IPS DF 19.7 (cell line): ENCODE measurements at regions not wholly inside any gene's neighbourhood (a gene's known extent, or its start where the extent isn't known, plus 50 kb on each side); places are given as distances from the start of the nearest gene placed in this dataset.
"Not testable (repeated sequence)": the region's sequence is repeated elsewhere in the genome, so short reads cannot be mapped to it uniquely, and the experiment has no call there.

Source experiments
- DNase-seq: peaks from one replicate; pipeline ENCODE4 v3.0.0-alpha.2; 2013; ENCODE audit warnings: low read depth, low spot score

DNA sequence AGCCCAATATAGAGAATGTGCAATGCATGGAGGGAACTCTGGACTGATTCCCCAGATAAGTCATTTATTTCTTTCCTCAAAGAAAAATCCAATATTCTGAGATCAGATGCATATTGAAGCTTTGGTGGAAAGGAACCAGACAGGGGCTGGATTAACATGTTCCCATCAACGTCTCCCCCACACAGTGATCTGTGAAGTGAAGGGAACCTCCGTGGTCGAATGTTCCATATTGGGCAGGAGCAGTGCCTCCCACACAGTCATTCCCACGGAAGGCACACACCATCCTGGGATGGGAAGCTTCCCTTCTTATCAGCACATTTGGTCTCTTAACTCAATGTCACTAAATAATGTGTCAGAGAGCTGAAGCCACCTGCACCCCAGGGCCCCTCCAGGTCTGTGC lies 247.1 kb downstream of the BCL11B start:
- DNase-seq, result no peak

DNA sequence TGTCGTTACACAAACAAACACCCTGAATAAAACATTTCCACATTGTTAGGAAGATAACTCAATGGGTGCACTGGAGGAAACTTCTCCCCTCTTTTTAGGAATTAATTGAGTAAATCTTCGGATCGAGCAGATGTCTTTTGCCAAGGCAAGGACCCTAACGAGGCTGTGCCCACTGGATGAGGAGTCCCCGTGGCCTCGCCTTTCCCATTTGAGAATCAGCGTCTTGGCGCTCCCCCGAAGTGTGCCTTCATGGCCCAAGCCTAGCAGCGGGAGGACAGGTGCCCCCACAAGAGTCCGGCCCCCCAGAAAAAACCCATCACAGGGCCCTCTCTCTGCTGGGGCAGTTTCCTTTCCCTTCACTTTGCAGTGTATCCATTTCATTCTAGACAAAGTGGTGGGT lies 246.6 kb downstream of the BCL11B start:
- DNase-seq, result no peak

DNA sequence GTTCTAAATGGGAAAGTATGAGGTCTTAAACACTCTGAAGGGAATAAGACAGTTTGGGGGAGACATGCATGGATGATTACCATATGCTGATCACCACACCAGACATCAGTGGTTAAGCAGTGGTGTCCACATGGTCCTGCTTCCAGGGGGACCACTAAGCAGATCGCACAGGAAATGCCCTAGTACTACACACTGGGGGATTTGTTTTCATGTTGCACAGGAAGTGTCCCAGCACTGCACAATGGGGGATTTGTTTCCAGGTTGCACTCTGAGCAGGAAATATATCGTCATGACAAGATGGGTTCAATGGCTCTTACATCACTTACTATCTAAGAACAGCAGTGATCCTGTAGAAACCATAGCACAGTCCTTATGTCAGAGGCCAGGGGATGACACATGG lies 245.5 kb downstream of the BCL11B start:
- no peak for DNase-seq

DNA sequence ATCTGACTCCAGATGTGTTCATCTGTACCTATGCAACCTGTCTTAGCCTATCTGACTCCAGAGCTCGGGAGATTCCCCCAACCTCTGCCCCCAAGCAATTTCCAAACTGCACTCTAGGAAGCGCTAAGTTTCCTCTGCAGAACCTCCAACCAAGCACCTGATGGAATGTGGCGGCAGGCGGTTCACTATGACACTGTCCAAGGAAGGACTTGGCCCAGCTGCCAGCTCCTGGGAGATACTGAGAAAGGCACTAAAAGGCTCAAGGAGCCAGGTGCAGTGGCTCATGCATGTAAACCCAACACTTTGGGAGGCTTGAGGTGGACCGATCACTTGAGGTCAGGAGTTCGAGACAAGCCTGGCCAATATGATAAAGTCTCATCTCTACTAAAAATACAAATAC lies 244.0 kb downstream of the BCL11B start:
- no peak for DNase-seq

DNA sequence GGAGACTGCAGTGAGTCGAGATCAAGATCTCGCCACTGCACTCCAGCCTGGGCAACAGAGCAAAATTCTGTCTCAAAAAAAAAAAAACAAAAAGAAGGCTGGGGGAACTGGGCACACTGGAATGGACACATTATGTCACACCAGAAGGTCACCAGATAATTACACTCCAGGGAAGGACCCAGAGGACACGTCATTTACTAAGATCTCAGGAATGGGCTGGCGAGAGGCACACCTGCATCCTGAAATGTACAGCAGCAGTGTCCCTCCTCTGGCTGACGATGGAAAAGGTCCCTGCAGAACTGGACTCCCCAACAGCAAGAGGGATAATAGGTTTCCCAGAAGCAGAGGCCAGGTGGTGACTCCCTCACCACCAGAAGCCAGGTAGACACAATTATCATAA lies 243.5 kb downstream of the BCL11B start:
- no peak for DNase-seq

DNA sequence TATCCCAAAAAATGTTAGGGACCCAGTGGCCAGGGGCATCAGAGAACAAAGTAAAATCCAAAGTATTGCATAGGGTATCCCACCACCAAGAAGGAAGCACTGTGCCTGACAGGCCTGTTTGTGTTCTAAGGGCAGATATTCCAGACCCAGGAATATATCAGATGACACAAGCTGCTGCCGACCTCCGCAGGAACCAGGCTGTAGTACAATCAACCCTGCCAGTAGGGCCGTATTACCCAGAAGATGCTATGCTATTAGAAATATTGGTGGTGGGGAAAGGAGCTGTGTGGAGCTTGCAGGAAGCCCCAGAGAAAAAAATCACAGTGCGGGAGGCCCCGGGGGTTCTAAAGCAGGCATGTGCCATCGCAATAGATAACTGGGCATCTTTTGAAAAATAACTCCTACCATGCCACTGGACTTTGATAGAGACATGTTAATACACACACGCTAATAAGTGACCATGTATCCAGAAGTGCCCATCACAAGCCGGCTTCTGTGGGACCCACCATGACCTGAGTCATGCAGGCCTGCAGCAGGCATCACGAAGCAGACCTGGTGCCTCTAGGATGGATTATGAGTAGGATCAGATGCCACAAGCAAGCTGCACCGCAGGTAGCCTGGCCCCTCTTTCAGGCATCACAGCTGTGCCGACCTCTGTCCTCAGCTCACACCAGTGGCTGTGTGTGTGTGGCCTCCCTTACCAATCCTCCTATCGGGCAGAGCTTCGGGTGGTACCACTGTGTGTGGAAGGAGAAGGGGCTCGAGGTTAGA lies 242.7 kb downstream of the BCL11B start:
- DNase-seq, result no peak

DNA sequence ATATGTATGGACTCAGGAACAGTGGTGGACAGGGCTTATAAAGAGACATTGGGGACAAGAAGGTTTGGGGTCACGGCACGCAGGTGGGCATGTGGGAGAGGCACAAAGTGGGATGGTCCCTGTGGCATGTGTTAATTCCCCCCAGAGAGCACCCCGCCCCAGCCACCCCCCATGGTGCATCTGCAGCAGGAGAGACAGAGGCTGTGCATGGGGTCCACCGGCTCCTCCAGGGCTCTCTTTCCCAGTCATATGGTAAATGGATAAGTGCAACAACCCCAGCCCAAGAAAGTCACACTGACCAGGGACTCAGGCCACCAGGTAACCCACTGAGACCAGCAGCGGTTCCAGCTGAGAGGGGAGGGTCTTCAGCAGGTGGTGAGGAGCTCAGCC lies 242.1 kb downstream of the BCL11B start:
- DNase-seq, result no peak

DNA sequence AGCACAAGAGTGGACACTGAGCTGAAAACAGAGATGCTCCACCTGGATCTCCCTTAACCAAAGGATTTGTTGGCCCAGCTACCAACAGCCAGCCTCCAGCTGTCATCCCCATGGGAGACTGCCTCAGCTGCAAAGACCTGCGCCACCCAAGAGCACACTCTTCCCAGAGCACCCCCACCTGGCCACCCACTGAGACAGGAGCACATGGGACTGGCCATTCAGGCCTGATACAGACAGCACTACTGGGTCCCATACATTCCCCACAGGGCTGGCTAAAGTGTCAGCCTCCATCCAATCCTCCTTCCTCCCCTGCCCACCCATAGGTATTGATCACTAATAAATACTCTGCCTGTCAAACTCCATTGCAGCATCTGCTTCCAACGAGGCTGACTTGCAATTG lies 241.5 kb downstream of the BCL11B start:
- DNase-seq, result no peak

DNA sequence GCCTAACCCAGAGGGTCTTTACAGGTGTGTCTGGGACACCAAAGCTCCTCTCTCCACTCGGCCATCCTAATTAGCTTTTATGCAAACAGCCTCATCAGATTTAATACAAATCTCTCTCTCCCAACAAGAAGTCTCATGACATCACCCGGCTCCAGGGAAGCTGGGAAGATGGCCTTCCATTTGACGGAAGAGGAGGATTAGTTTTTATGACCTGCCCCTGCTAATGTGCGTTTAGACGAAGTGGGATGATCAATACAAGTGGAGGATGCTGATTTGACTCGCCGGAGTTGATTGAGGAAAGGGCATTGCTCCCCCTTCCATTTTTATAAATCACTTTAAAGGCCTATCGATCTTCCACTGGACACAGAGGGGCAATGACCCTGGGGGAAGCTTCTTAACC lies 239.2 kb downstream of the BCL11B start:
- DNase-seq, result no peak

DNA sequence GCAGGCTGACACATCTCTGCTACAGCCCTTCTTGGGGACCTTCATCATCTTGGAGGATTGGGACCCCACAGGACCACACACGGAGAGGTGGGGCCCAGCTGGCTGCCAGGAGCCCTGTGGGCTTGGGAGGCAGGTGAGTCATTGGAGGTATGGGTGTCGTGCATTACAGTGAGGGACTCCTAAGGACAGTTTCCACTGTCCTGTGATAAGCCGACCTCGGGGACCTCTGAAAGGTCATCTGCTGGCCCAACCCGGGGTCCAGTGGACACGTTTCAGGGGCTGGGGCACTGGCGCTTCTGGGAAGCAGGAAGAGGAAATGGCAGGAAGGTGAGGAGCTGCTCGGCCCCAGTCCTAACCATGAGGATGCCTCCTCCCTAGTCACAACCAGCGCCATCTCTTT lies 238.0 kb downstream of the BCL11B start:
- no peak for DNase-seq

DNA sequence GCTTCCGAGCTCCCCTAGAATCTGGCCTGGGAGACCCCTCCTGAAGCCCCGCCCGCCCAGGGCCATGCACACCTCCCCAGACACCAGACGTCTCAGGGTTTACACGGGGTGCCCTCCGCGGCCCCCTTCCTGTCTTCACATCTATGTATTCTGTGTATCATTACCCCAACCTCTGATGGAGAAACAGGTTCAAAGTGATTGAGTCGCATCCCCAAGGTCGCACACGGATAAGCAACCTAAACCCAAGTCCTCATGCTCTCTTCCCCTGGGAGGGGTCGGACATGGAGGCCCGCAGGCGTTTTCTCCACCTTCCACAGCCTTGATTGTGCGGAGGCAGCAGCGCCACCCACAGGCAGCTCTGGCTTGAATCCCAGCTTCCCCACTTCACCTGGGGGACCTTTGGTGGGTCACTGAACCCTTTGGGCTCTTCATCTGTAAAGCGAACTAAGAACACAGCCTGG lies 237.3 kb downstream of the BCL11B start:
- DNase-seq, result no peak

DNA sequence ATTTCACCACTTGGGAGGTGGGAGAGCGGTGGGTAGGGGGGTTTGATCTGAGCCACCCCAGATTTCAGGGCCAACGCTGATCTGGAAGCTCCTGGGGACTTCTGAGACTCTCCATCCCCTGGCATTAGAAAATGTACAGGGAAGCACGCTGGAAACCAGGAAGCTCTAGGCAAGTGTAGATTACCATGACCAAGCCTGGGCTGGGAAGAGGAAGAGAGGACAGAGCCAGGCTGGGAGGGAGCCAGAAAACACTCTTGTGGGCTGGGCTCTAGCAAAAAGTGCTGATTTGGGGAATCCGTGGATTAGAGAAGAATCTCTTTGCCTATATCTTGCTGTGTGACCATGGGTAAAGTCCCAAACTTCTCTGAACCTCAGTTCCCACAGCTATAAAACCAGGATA lies 236.7 kb downstream of the BCL11B start:
- no peak for DNase-seq

DNA sequence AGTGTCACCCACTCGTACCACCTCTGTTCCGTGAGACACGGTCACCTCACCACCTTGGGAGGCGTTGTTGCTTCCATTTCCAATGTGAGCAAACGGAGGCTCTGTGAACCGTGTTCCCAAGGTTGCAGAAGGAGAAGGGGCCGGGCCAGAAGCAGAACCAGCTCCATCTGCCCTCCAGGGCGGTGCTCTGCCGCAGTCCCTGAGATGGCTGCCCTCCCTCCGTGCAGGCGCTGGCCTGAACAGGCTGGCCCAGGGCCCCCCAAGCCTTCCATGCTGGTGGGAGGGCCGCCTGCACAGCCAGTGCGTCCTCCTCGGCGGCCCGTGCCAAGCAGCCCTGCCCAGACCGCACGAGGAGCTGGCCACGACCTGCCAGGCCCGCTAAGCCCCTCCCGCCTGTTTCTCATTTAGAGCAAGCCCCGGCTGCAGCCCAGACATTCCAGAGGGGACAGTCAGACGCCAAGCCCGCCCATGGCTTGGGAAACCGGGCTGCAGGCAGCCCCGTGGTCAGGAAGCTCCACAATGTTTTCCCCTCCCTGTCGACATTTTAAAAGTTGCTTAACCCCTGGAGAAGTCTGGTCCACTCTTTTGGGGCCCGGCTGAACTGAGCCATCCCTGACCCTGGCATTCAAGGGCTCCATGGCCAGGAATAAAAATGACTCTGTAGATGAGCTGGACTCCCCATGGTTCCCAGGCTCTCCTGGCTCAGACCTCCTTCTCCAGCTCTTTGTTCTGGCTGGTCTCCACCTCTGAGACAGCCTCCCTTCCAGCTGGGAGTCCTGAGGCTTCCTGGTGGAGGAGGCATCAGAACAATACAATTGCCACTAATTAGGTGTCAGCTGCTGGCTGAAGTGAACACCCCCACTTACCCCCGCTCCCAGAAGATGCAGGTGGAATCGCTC lies 236.0 kb downstream of the BCL11B start:
- DNase-seq, result peak; percentile 59

DNA sequence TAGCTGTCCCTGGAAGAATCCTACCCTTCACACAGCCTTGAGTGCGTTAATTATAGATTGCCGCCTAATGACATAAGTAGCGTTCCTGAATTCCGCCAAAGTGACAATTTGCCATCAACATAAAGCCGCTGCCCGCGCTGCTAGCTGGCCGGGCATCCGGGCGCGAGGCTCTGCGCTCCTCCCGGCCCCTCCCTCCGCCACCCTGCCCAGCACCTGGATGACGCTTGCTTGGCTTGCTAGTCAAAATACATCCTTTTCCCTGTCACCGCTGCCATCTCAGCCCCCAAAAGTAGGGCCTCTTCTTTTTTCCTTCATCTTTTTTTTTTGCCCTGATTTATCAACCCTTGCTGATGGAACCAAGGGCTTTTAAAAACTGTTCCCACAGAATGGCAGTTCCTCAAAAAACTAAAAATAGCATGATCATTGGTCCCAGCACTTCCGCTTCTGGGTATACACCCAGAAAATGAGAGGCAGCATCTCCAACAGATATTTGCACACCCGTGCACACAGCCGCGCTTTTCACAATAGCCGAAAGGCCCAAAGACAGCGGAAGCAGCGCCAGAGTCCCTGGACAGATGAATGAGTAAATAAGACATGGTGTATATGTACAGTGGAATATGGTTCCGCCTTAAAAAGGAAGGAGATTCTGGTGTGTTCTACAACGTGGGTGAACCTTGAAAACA lies 235.2 kb downstream of the BCL11B start:
- no peak for DNase-seq

DNA sequence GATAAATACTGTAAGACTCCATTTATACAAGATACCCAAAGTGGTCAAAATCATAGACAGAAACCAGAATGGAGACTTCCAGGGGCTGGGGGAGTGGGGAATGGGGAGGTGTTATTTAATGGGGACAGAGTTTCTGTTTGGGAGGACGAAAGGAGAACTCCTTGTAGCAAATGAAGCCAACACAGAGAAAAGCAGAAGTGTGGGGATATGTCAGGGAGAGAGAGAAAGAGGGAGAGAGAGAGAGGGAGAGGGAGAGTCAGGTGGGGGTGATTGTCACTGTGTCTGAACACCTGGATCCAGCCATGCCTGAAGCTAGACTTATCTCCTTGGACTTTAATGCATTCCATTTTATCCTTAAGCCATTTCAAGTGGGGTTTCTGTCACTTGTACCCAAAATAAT lies 234.7 kb downstream of the BCL11B start:
- not testable (repeated sequence) for DNase-seq

DNA sequence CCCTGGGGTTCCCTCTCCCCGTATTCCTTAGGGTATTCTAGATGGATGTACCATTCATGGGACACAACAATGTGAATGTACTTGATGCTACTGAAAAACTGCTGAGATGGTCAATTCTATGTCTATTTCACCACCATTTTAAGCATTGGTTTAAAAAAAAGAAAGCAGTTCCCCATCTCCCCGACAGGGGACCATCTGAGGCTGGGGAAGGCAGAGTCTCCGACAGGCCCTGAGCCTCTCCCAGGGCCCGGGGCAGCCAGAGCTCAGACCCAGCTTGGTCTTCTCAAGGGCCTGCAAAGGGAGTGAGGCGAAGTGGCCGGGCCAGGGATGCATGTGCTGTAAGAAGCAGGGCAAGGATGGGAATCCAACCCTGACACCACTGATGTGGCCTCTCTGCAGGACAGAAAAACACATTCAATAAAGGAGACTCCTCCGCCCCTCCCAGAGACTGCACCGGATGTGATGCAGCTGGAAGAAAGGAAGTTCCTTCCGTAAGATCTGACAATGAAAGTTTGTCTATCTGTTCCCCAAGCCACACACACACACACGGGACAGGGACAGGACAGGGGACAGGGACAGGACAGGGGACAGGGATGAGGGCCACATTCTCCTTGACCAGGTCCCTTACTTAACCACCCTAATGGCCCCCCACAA lies 234.1 kb downstream of the BCL11B start:
- DNase-seq, result no peak

DNA sequence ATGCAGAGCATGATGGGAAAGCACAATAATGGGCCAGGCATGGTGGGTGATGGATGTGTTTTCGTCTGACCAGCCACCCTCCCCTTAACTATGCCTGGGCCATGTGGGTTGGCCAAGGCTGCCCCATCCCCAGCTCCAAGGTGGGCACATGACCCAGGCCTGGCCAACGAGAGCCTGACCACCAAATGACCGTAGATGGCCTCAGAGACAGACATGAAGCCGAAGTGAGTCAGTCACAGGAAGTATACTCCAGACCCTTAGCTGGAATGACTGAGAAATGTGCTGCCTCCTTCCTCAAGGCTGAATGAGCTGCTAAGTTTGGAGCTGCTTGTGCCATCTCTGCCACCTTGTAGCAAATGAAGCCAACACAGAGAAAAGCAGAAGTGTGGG lies 233.6 kb downstream of the BCL11B start:
- no peak for DNase-seq

DNA sequence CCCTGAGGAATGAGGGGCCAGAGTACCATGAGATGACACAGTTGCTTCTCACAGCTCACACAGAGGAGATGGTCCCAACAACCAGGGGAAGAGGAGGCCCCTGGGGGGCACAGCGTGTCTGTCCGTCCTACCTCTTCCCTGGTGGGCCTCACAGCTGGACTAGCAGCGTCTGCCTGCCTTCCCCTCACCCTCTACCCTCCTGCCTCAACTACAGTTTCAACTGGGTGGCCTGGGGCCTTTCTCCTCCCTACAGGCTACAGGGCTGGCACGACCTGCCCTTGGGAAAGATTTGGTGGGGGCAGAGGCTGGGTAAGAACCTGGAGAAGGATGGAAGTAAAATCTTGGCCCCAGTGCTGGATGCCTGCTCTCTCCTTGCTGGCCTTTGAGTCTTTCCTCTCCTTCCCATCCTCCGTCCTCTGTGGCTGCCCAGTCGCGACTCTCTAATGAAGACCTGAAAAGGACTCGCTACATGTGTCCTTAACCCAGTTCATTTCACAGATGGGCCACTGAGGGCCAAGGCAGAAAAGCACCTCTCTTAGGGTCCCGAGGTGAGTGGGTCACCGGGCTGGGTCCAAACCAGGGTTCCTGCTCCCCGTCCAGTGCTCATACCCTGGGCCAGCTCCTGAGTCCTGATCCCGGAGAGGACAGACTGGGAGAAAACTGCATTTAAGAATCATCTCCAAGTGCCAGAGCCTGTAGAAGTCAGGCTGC lies 232.5 kb downstream of the BCL11B start:
- no peak for DNase-seq

DNA sequence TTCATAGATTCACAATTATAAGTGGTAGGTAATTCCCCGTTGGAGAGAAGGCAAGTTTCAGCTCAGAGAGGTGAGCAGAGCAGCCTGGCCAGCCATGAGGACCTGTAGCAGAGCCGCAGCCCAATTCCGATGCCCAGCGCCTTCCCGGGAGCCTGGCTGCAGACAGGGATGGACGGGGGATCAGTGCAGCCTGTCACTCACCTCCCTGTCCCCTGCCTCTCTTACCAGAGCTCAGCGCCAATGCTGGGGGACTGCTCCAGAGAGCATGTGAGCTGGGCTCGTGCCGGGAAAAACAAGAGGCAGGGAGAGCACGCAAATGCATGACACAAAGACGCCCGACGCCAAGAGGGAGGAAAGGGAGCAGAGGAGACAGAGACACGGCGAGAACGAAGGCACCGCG lies 231.9 kb downstream of the BCL11B start:
- DNase-seq, result no peak

DNA sequence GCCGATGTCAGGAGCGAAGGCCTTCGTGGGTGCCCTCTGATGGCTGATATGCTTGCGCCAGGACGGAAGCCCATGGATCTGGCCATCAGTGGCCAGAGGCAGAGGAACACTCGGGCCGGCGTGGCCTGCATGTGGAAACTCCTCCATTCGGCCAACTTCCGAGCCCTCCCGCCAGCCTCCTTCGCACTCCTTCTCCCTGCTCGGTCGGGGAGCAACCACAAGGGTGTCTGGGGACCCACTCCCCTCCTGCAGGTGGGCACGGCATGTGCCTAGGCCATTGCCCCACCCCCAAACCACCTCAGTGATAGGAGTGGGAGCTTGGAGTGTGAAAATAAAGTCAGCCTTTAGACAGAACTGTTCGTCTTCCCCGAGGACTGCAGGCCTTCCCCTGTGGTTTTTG lies 231.3 kb downstream of the BCL11B start:
- no peak for DNase-seq

DNA sequence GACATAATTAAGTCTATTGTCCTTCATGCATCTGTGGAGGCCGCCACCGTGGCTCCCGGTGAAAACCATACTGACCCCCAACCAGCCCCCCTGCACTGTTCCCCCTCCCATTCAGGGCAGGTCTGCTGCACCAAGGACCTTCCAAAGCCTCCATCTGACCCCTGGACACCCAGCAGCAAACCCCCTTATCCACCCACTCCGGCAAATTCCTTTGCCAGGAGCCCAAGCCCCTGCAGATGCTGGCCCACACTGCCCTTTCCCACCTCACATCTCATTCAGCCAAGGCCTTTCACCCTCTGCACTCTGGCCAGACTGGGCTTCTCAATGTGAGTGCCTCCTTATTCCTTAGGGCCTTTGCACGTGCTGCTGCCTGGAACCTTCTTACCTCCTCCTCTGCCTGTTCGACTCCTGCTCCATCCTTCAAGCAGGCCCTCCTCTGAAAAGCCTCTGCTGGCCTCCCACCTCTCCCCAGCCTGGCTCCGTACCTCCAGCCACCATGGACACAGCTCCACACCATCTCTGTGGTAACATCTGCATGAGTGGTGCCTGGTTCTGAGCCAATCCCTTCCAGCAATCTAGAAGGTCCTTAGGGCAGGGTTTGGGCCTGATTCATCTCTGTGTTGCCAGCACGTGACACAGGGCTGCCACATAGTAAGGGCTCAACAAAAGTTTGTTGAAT lies 230.7 kb downstream of the BCL11B start:
- DNase-seq, result no peak
